ENCODE measurements at regions not wholly inside any gene's neighbourhood (a gene's known extent, or its start where the extent isn't known, plus 50 kb on each side); places are given as distances from the start of the nearest gene placed in this dataset.

GRCh38 chr3:181952929-181953328 is 241.2 kb downstream of the SOX2 start:
- POLR2A ChIA-PET, result no interaction called here
- Histone ChIP-seq H3K9me2 (no peaks in the 10 kb centered on the region), H3K4me3 (ENCODE audit: low read depth in 2 of 2, low read length in 1 of 2) (no peak overlapping the region), H2AFZ (ENCODE audit: low read depth) (no peak overlapping the region), H3K4me2 (no peak overlapping the region), H3K27ac (ENCODE audit: low read depth in 2 of 2, low read length in 1 of 2) (no peak overlapping the region), H3K27me3 (ENCODE audit: insufficient read depth) (no peaks in the 10 kb centered on the region), H3F3A (replicated peaks; ENCODE audit: insufficient read depth) (no peaks in the 10 kb centered on the region), H3K4me1 (ENCODE audit: control insufficient read depth in 1 of 2, insufficient read depth in 2 of 2, low read depth in 1 of 2, low read length in 1 of 2) (no peaks in the 10 kb centered on the region), H4K20me1 (ENCODE audit: insufficient read depth) (no peaks in the 10 kb centered on the region), H3K79me2 (ENCODE audit: insufficient read depth) (no peaks in the 10 kb centered on the region), H3K9ac (no peak overlapping the region), H3K9me3 (no peaks in the 10 kb centered on the region), H3K36me3 (replicated peaks in 1 of 2; ENCODE audit: control insufficient read depth in 1 of 2, insufficient read depth in 2 of 2, low read length in 1 of 2) (no peaks in the 10 kb centered on the region)
- CTCF ChIA-PET, result interaction anchor here (0.6 kb wide), 1 partner anchor 59 kb away, joined by 4 read pairs; no protein-coding TSS in a partner anchor
- WGBS (ENCODE audit: low lambda C conversion rate), result 77% methylated on average over 4 of the region's 4 CpGs
- no peak for DNase-seq
- TF ChIP-seq RAD21 (IDR thresholded peaks at IDR 0.05; ENCODE audit: low read length) (no peak), EP300 (IDR thresholded peaks at IDR 0.05; ENCODE audit: borderline replicate concordance in 1 of 2, low read depth in 1 of 2, low read length in 1 of 2) (no peak), ZBTB33 (IDR thresholded peaks at IDR 0.05; ENCODE audit: borderline replicate concordance, low read depth) (no peak), PBX3 (IDR thresholded peaks at IDR 0.05) (no peak), TEAD4 (IDR thresholded peaks at IDR 0.05; ENCODE audit: borderline replicate concordance, insufficient read depth) (no peak), EZH2phosphoT487 (IDR thresholded peaks at IDR 0.05; ENCODE audit: borderline replicate concordance, low read depth) (no peak), GATA2 (CRISPR knock-in tag; IDR thresholded peaks at IDR 0.05) (no peak), ELF1 (IDR thresholded peaks at IDR 0.05) (no peak)

- Histone ChIP-seq H3K27me3 (ENCODE audit: insufficient read depth) (no peaks in the 10 kb centered on the region), H3K9ac (no peak overlapping the region), H3K9me2 (no peaks in the 10 kb centered on the region), H3K9me3 (no peaks in the 10 kb centered on the region), H4K20me1 (ENCODE audit: insufficient read depth) (no peaks in the 10 kb centered on the region), H3F3A (replicated peaks; ENCODE audit: insufficient read depth) (no peaks in the 10 kb centered on the region), H3K79me2 (ENCODE audit: insufficient read depth) (no peaks in the 10 kb centered on the region), H3K36me3 (replicated peaks in 1 of 2; ENCODE audit: control insufficient read depth in 1 of 2, insufficient read depth in 2 of 2, low read length in 1 of 2) (no peaks in the 10 kb centered on the region), H3K4me2 (no peak overlapping the region), H2AFZ (ENCODE audit: low read depth) (no peak overlapping the region), H3K27ac (ENCODE audit: low read depth in 2 of 2, low read length in 1 of 2) (no peak overlapping the region), H3K4me1 (ENCODE audit: control insufficient read depth in 1 of 2, insufficient read depth in 2 of 2, low read depth in 1 of 2, low read length in 1 of 2) (no peaks in the 10 kb centered on the region), H3K4me3 (ENCODE audit: low read depth in 2 of 2, low read length in 1 of 2) (no peak overlapping the region)
- TF ChIP-seq NFIC (IDR thresholded peaks at IDR 0.05; ENCODE audit: borderline replicate concordance), result no peak
- no peak for TF ChIP-seq FOXM1 (IDR thresholded peaks at IDR 0.05; ENCODE audit: low read depth)
- no peak for TF ChIP-seq MAX (IDR thresholded peaks at IDR 0.05; ENCODE audit: low read depth)
- TF ChIP-seq MXI1 (IDR thresholded peaks at IDR 0.05; ENCODE audit: low read depth, low read length), result no peak
- no peak for TF ChIP-seq ZBTB33 (IDR thresholded peaks at IDR 0.05; ENCODE audit: borderline replicate concordance, low read depth)
- TF ChIP-seq CTCF (IDR thresholded peaks at IDR 0.05), result no peak
- no peak for TF ChIP-seq MEF2A (IDR thresholded peaks at IDR 0.05; ENCODE audit: borderline replicate concordance, low read depth)
- TF ChIP-seq ELF1 (IDR thresholded peaks at IDR 0.05), result no peak
- TF ChIP-seq POLR2AphosphoS5 (IDR thresholded peaks at IDR 0.05; ENCODE audit: low read depth, low read length), result no peak
- TF ChIP-seq FOSL2 (IDR thresholded peaks at IDR 0.05; ENCODE audit: borderline replicate concordance, low read depth), result no peak
- TF ChIP-seq RCOR1 (IDR thresholded peaks at IDR 0.05; ENCODE audit: low read length), result no peak
- TF ChIP-seq CHD2 (IDR thresholded peaks at IDR 0.05; ENCODE audit: low read length, partially characterized antibody), result no peak
- no peak for TF ChIP-seq RAD21 (IDR thresholded peaks at IDR 0.05; ENCODE audit: low read length)
- TF ChIP-seq SIN3A (IDR thresholded peaks at IDR 0.05; ENCODE audit: borderline replicate concordance, low read depth, low read length), result no peak
- ChIA-PET POLR2A (no interaction called here), CTCF (interaction anchor here (0.8 kb wide), 1 partner anchor 9 kb away, joined by 3 read pairs; no protein-coding TSS in a partner anchor)
- WGBS (ENCODE audit: low lambda C conversion rate), result 61% methylated on average over 2 of the region's 2 CpGs
- DNase-seq, result no peak
These were observed 243.8 kb downstream of the SOX2 start for GRCh38 chr3:181955566-181955965.

Measured in SK-N-SH (cell line).